WTC11 (cell line): ENCODE measurements at regions not wholly inside any gene's neighbourhood (a gene's known extent, or its start where the extent isn't known, plus 50 kb on each side); places are given as distances from the start of the nearest gene placed in this dataset.

ENCODE experiments used
- ATAC-seq: fragments of 200-7000 bp; cut with Tn5 transposase; 2 replicates; pipeline ENCODE4 v1.10.0; 2021; ENCODE audit warnings: mild to moderate bottlenecking, moderate library complexity
- CTCF ChIA-PET: fragments of 300-600 bp; sonication (Branson Sonifier 250); formaldehyde crosslinking; loops from one replicate; lab custom pipeline; 2021; ENCODE audit warnings: antibody characterized with exemption; lab: Charles Lee
- POLR2A ChIA-PET: fragments of 350-600 bp; sonication (Branson Sonifier 250); formaldehyde crosslinking; loops from one replicate; lab custom pipeline; 2021; ENCODE audit warnings: antibody characterized with exemption; lab: Charles Lee
- DNase-seq: peaks from one replicate; pipeline ENCODE4 v3.0.0; 2021; ENCODE audit warnings: low spot score
- H3K27ac Mint-ChIP-seq: 2 replicates; pipeline ENCODE4 v1.8.0; 2021; ENCODE audit warnings: mixed read lengths
- H3K27me3 Mint-ChIP-seq: 2 replicates; pipeline ENCODE4 v1.8.0; 2021; ENCODE audit warnings: low read depth, mild to moderate bottlenecking, moderate library complexity, mixed read lengths
- H3K36me3 Mint-ChIP-seq: 2 replicates; pipeline ENCODE4 v1.8.0; 2021; ENCODE audit warnings: mixed read lengths
- H3K4me1 Mint-ChIP-seq: 2 replicates; pipeline ENCODE4 v1.8.0; 2022; ENCODE audit warnings: mixed read lengths
- H3K4me3 Mint-ChIP-seq: 2 replicates; pipeline ENCODE4 v1.8.0; 2021; ENCODE audit warnings: mild to moderate bottlenecking, moderate library complexity, mixed read lengths
- H3K9me3 Mint-ChIP-seq: 2 replicates; pipeline ENCODE4 v1.8.0; 2021; ENCODE audit warnings: mixed read lengths
- ATF3 ChIP-seq: sonication (generic); formaldehyde crosslinking; conservative IDR thresholded peaks from 2 replicates; pipeline ENCODE4 v1.8.1; 2022; ENCODE audit warnings: mild to moderate bottlenecking, missing genetic modification reagents
- HMGA2 ChIP-seq: fragments of 250-450 bp; sonication (Bioruptor Pico); IDR thresholded peaks from 2 replicates; pipeline ENCODE4 v1.4.0; 2021; ENCODE audit warnings: mild to moderate bottlenecking, moderate library complexity
- JUN ChIP-seq: sonication (generic); formaldehyde crosslinking; IDR thresholded peaks from 2 replicates; pipeline ENCODE4 v1.8.0; 2023; ENCODE audit warnings: mild to moderate bottlenecking, missing genetic modification reagents
- NR2C2 ChIP-seq: sonication (generic); formaldehyde crosslinking; IDR thresholded peaks from 2 replicates; pipeline ENCODE4 v1.8.0; 2022; ENCODE audit warnings: mild to moderate bottlenecking, missing genetic modification reagents
- PRRX2 ChIP-seq: fragments of 250-450 bp; sonication (Bioruptor Pico); IDR thresholded peaks from 2 replicates; pipeline ENCODE4 v1.8.0; 2021; ENCODE audit warnings: mild to moderate bottlenecking
- RORB ChIP-seq: fragments of 250-450 bp; sonication (Bioruptor Pico); IDR thresholded peaks from 2 replicates; pipeline ENCODE4 v1.9.0; 2021; ENCODE audit warnings: mild to moderate bottlenecking
- TEAD4 ChIP-seq: sonication (generic); formaldehyde crosslinking; IDR thresholded peaks from 2 replicates; pipeline ENCODE4 v1.8.0; 2022; ENCODE audit warnings: mild to moderate bottlenecking, missing genetic modification reagents
- ZSCAN18 ChIP-seq: fragments of 250-450 bp; sonication (Bioruptor Pico); IDR thresholded peaks from 2 replicates; pipeline ENCODE4 v2.1.2; 2022; ENCODE audit warnings: mild to moderate bottlenecking, moderate library complexity
- TF ChIP-seq, protein P1 (sequence below): fragments of 250-450 bp; sonication (Bioruptor Pico); IDR thresholded peaks from 2 replicates; pipeline ENCODE4 v1.9.0; 2021; ENCODE audit warnings: mild to moderate bottlenecking, borderline replicate concordance
- TF ChIP-seq, protein P2 (sequence below): sonication (generic); formaldehyde crosslinking; IDR thresholded peaks from 2 replicates; pipeline ENCODE4 v1.8.0; 2023; ENCODE audit warnings: missing genetic modification reagents

DNA sequence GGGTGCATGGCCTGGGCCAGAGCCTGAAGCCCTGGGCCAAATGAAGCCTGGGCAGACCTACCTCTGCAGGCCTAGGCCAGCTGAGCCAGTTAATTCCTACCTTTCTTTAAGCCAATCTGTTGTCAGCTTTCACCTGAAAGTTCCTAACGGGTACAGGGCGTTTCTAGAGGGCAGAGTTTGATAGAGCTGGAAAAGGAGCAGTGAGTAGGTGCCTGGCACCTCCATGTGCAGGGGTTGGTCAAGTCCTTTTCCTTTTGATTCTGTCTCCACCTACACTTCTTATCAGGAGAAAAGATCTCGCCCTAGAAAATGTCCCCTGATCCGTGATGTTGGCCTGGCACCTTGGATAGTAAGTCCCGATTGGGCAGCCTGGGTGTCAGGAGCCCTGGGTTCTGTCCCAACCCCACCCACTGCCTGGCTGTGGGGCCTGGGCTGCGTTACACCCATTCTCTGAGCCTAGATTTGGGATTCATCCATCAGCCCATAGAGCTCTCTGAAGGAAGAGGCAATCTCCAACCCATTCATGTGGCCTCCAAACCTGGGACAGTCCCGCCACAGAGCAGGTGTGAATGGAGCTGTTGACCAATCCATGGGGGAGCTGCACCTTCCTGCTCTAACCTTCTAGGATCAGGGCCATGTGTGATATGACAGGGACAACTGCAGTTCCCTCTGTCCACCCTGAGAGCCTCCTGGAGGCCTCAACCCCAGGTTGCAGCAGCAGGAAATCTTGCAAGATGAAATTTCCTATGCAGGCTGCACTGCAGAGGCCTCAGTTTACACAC is 304.3 kb downstream of the MATN1 start (continued):
- no peak for TF ChIP-seq ZSCAN18 (CRISPR knock-in tag)
- TF ChIP-seq, protein P1, sequence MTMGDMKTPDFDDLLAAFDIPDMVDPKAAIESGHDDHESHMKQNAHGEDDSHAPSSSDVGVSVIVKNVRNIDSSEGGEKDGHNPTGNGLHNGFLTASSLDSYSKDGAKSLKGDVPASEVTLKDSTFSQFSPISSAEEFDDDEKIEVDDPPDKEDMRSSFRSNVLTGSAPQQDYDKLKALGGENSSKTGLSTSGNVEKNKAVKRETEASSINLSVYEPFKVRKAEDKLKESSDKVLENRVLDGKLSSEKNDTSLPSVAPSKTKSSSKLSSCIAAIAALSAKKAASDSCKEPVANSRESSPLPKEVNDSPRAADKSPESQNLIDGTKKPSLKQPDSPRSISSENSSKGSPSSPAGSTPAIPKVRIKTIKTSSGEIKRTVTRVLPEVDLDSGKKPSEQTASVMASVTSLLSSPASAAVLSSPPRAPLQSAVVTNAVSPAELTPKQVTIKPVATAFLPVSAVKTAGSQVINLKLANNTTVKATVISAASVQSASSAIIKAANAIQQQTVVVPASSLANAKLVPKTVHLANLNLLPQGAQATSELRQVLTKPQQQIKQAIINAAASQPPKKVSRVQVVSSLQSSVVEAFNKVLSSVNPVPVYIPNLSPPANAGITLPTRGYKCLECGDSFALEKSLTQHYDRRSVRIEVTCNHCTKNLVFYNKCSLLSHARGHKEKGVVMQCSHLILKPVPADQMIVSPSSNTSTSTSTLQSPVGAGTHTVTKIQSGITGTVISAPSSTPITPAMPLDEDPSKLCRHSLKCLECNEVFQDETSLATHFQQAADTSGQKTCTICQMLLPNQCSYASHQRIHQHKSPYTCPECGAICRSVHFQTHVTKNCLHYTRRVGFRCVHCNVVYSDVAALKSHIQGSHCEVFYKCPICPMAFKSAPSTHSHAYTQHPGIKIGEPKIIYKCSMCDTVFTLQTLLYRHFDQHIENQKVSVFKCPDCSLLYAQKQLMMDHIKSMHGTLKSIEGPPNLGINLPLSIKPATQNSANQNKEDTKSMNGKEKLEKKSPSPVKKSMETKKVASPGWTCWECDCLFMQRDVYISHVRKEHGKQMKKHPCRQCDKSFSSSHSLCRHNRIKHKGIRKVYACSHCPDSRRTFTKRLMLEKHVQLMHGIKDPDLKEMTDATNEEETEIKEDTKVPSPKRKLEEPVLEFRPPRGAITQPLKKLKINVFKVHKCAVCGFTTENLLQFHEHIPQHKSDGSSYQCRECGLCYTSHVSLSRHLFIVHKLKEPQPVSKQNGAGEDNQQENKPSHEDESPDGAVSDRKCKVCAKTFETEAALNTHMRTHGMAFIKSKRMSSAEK (CRISPR knock-in tag): no peak
- no peak for TF ChIP-seq PRRX2 (CRISPR knock-in tag)
- no peak for TF ChIP-seq RORB (CRISPR knock-in tag)
- TF ChIP-seq NR2C2 (CRISPR knock-in tag): no peak
- TF ChIP-seq, protein P2, sequence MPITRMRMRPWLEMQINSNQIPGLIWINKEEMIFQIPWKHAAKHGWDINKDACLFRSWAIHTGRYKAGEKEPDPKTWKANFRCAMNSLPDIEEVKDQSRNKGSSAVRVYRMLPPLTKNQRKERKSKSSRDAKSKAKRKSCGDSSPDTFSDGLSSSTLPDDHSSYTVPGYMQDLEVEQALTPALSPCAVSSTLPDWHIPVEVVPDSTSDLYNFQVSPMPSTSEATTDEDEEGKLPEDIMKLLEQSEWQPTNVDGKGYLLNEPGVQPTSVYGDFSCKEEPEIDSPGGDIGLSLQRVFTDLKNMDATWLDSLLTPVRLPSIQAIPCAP (CRISPR knock-in tag): no peak

DNA sequence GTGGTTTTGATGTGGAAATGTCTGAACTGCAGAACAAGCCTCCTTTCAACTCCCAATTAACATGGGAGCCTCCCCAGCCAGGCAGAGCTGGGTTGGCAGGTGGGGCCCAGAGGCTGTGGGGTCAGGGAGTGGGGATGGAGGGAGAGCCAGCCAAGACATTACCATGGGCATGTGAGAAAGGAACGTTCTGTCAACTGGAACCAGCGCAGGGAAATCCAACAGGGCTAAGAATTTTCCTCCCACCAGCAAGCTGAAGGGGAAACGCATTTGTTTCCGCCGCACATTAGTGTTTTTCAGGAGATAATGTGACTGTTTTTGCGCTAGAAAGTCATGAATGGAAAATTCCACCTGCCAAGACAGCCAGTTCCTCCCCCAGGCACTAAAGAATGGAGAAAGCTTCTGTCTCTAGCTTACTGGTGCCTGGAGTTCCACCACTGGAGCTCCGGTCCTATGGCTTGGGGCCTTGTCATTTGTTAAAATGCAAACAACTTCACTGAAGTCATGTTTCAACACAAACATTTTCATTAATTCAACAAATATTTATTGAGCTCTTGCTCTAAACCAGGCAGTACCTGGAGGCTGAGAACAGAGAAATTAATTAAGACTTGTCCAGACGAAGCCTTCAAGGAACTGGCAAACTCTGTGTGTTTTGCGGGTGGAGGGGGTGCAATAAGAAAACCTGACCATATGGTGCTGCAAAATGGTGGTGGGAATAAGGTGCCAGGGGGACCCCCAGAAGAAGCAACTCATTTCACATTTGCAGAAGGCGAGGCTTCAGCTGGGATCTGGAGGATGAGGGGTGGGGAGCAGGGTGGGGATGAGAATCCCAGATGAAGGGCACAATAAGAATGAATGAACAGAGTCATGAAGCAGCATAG is 305.1 kb downstream of the MATN1 start:
- ChIA-PET POLR2A (no interaction called here), CTCF (interaction anchor here (1.8 to 2.4 kb wide), 2 partner anchors 10 to 38 kb away, joined by 8 to 11 read pairs; no protein-coding TSS in a partner anchor)
- no peak overlapping the region for H3K27ac Mint-ChIP-seq
- no peaks in the 10 kb centered on the region for H3K36me3 Mint-ChIP-seq
- ATAC-seq (no peak), DNase-seq (no peak)
- no peaks in the 10 kb centered on the region; the same call in 1 of the 2 replicates for H3K27me3 Mint-ChIP-seq
- 0 out of 2 replicates have a peak, but pooled peaks cover 3% of the 10 kb centered on the region for H3K4me1 Mint-ChIP-seq
- no peak overlapping the region for H3K4me3 Mint-ChIP-seq
- no peaks in the 10 kb centered on the region for H3K9me3 Mint-ChIP-seq
- TF ChIP-seq HMGA2 (CRISPR knock-in tag): no peak
- TF ChIP-seq TEAD4 (CRISPR knock-in tag): no peak
- TF ChIP-seq, protein P1 (CRISPR knock-in tag): no peak
- TF ChIP-seq ATF3 (CRISPR knock-in tag): no peak
- TF ChIP-seq JUN (CRISPR knock-in tag): no peak
